ENCODE measurements at regions not wholly inside any gene's neighbourhood (a gene's known extent, or its start where the extent isn't known, plus 50 kb on each side); places are given as distances from the start of the nearest gene placed in this dataset.

DNA sequence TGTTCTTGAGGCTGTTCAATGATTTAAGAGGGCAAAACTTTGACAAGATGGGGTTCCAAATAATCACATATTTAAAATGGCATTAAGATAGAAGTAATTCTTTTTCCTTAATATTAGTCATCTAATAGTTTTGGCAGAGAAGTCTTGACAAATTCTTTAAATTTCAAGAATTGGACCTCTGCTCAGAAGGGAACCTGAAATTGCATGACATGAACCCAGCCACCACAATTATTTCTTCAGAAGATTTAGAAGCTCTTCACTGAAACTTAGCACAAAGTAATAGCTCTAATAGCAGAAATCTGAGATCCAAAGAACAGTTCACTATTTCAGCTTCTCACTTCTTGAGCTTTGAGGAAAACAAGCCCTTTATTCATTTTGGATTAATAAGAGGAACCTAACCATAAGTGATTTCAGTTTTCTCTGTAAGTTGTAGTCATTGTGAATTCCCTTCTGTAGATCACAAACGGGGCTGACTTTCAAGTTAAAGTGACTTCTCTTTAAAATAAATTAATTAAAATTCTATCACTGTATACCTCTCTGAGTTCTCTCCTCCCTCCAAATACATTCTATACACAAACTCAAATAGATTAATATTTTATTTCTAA, 100.6 kb upstream of the ITGA4 start:
- no peak for DNase-seq

DNA sequence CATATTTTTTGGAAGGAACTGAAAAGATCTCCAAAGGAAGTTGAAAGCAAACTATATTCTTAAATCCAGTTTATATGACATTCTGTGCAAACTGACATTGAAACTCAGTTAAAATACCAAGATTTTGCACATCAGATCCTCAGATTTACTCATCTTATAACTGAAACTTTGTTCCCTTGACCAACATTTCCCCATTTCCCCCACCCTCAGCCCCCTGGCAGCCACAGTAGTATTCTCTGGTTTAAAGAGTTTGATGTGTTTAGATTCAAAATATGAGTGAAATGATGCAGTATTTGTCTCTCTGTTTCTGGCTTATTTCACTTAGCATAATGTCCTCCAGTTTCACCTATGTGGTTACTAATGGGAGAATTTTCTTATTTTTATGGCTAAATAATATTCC, 99.2 kb upstream of the ITGA4 start:
- no peak for DNase-seq

DNA sequence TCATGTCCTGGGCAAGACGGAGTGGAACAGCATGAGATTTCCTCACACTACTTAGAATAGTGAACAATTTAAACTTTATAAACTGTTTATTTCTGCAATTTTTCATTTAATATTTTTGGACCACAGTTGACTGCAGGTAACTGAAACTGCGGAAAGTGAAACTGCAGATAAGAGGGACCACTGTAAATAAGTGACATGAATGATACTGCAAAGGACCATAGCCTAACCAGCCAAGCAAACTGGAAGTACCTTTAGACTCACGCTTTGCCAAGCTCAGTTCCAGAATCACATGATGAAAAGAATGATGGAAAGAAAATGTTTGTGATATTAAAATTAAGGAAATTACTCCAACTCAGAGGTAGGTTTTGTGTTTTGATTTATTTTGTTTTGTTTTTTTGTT, 94.6 kb upstream of the ITGA4 start:
- no peak for DNase-seq

DNA sequence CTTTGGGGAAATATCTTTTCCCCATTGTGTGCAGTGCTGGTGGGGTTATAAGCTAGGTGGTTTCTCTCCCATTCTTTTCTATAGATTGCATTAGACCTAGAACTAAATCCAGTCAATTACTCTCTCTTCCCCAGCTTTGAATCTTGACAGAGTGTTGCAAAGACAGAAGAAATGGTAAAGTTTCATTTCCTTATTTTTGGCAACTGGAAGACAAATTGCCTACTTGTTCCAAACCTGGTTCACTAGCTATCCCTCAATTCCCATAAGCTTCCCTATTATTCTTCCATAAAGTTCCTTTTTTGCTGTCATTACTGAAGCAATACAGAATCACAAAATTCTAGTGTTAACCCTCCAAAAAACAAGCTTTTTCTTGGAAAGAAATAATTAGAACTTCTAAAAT, 94.0 kb upstream of the ITGA4 start:
- DNase-seq = no peak

DNA sequence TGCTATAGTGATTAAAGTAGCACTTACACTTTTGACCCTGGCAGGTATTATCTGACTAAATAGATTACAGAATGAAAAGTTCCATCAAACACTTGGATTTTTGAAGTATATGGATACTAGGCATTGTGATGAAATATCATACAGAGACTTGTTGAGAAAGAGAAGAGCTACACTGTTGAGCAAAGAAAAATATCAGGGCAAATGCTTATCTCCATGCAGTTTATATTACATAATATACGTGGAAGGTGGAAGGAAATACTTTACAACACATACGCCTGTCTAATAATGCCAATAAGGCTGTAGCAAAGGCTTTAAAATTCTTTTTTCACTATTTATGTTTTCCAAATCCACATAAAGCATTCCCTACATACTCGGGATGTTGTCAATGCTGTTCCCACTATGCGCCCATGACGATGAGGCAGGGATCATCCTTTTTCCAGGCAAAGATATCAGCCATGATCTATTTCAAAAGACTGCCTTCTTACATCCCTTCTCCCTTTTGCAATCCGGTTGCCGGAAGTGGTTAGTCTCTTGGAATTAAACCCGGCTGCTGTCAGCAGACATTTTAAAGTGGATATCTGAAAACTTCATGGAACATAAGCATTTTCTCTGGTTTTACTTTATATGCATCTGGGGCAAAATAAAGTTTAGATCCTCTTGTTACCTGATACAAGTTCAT, 92.6 kb upstream of the ITGA4 start:
- DNase-seq = no peak

DNA sequence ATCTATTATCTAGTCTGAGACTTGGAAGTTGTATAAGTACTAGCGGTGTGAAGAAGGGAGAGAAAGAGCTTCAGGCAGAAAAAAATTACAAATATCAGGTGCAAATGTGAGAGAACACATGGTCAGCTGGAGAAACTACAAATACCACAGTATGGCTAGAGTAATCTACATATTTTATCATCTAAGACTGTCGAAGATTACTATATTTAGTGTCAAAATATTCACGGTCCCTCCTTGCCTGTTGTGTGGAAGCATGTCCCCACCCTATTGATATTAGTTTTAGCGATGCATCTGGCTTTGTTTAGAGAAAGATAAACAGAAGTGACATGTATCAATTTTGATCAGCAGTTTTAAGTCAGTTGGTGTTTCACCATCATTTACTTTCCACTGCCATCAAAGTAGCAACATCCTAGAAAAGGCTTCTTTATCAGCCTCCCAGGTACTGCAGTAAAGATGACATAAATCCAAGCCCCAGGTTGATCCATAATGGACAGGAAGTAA, 90.5 kb upstream of the ITGA4 start:
- no peak for DNase-seq

DNA sequence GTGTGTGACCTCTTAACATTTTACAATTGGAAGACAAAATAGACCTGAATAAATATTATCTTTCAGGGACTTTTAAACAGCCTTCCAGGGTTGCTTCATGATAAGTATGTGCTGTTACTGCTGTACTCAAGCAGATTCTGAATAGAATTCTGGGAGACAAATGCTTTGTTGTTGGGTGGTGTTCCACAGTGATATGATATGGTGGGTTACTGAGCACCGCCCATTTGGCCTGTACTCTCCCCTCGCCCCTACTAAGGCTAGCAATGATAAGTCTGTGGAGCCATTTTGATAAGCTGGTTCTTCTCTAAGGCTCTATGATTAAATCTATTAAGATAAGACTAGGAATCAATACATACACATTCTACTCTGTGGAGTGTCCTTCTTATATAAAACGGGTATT, 89.8 kb upstream of the ITGA4 start:
- no peak for DNase-seq

DNA sequence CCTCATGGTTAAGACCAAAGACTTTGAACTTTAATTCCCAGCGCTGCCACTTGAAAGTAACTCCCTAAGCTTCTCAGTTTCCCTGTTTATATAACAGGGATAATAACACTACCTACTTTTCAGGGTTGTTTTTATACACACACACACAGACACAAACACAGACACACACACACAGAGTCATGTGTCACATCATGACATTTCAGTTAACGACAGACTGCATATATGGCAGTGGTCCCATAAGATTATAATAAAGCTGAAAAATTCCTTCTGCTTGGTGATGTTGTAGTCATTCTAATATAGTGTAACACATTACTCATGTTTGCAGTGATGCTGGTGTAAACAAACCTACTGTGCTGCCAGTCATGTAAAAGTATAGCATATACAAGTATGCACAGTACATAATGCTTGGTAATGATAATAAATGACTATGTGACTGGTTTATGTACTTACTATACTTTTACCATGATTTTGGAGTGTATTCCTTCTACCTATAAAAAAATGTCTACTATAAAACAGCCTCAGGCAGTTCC, 89.2 kb upstream of the ITGA4 start:
- DNase-seq = no peak

DNA sequence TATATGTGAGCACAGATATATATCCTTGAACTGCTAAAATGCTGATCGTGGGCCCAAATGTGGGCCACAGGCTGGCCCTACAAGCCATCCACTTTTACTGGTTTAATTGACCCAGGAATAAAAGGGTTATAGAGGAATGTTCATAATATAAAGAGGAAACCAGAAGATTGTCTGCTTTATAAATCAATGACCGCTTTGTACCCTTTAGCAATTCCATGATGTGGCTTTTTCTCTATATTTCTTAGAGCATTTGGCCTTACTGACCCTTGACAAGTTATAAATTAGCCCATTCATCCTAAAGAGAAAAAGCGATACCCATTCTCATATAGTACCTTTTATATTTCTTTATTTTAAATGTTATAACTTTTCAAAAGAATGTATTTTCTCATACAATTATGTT, 87.1 kb upstream of the ITGA4 start:
- DNase-seq = no peak

DNA sequence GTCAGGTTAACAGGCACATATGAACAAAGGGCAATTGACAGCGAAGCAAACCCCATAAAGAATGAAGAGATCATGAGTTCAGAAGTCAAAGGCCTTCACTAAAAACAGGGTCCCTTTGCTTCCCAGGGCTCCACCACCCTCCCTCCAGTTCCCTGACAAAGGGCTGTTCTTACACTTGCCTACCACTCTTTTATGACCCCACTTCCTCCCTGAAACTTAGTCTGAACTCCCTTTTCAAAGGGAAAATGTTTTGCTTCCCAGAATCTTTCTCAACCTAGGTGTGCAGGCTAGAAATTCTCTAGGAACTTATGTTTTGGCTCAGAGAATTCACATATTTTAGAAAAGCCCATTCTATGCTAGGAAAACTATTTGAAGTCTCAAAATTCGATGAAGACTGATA, 86.0 kb upstream of the ITGA4 start:
- no peak for DNase-seq

DNA sequence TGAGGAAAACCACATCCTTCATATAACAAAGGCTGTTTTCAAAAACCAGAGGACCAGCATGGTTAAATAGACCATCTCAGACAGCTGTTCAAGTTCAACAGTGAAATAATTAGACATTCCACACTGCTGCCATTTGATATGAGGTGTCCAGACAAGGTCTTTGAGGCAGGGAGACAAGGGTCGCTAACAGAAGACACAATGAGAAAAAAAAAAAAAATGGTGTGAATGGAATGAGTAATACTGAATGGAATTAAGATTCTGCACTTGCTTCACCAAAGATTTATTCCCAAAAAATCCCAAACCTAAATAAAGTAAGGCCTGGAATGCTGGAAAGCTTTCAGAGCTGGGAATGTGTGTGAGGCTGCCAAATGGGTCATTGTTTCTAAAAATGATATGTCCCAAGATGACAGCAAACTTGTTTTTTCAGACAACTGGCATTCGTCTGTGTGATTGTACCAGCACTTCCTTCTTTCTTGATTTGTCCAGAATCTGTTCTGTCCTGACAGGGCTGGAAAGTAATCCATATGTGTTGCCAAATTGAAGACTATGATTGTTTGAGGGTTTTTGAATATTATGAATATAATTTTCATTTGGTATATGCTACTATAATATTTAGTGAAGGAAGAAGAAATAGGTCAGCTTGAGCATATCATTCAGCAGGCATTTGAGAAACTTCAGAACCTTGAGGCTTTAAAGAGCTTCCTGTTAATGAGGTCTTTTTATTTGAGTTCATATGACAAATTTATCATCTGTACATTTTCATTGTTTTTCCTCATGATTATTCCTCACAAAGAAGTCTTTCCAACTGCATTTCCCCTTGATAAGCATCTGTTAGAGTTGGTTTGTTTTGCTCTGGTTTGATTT, 85.2 kb upstream of the ITGA4 start:
- DNase-seq = no peak

DNA sequence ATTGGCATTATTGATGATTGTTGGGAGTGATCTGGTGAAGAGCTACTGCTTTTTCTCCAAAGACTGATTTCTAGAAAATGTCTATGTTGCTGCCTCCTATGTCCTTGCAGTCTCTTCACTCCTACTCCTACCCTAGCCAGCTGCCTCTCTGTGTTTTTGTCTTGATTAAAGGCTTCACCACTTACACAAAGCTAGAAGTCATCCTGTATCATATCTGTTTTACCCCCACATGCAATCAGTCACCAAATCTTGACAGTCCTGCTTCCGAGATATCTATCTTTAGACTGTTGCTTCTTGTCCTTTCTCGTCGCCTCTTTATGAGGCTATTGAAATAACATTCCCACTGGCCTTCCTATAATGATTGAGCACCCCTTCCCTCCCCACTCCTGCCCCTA, 84.5 kb upstream of the ITGA4 start:
- DNase-seq = no peak

DNA sequence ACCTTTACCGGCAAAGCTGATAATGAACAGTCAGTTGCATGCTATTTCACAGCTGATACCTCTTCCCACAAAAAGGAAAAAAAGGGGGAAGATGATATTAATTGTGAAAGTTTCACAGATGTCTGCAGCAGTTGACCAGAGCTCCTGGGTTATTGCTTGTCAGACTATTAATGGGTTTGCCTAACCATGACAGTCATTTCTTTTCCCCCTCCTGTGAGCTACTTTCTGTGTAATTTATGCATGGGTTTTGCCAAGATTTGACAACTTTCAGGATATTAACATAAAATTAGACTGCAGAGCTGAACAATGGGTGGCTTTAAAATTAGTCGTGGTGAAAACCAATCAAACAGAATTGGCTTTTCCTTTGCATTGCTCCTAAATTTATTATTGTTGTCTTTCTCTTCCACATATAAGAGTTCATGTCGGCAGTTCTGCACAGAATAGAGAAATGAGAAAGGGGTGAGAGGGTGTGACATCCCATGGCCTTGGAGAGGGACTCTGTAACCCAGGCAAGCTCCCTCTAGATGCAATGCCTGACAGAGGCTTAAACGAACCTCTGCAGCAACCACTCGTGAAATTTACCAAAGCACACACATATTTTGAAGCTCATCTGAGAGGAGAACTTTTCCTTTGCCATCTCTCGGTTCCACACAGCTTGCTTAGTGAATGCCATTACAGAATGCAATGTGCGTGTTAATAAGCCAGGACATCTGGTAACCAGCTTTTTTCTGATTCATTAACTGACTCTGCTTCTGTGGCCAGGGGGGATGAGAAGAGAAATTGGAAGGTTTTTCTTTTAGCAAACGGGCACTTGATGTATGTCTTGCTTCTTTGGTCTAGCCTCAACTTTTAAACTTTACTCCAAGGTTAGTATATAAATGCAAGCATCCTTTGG, 82.2 kb upstream of the ITGA4 start:
- DNase-seq = no peak

DNA sequence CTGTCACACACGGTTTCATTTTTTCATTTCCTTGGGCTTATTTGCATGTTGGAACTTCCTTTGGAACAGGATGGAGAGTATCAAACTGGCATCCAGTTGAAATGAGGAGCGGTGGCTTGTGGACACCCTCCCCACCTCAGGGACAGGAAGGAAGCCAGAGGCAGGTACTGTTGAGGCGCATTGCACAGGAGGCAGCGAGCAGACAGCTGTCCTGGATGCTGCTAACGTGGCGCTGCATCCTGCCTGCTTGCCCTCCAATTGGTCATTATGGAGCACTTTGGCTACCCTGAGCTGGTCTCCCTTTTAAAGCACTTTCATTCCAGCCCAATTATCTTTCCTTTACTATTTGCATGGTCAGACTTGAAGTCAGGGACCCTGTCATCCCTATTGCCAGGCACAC, 80.7 kb upstream of the ITGA4 start:
- DNase-seq = no peak

DNA sequence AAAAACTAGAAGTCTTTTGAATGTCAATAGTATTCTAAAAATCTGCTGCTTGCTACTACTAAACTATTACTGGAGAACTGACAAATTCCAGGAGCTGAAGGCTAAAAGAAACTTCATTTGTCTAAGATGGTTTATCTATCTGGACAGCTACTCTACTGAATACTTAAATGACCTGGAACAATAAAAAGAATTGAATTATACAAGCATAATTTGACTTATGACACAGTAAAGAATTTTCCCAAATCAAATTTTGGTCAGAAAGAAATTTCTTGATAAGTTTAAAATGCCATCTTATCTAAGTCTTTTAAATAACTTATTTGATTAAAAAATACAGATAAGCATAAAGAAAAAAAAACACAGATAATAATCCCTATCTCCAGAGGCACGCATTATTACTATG, 80.2 kb upstream of the ITGA4 start:
- no peak for DNase-seq

DNA sequence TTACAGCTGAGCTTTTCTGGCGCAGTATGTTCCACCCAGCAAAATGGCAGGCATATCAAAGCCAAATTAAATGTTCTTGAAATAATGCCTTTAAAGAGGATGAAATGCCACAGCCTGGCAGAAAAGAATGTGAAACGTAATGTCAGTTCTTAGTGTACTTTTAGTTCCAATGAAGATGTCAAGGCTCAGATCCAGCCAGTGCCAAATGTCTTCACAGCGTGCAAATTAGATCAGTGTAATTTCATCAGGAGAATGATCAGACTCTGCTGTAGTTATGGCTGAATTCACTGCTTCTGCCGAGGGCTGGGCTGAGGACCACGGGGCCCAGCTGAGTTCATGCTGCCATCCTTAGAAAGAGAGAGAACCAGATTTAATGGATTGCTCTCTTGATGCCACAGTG, 78.7 kb upstream of the ITGA4 start:
- DNase-seq = no peak

DNA sequence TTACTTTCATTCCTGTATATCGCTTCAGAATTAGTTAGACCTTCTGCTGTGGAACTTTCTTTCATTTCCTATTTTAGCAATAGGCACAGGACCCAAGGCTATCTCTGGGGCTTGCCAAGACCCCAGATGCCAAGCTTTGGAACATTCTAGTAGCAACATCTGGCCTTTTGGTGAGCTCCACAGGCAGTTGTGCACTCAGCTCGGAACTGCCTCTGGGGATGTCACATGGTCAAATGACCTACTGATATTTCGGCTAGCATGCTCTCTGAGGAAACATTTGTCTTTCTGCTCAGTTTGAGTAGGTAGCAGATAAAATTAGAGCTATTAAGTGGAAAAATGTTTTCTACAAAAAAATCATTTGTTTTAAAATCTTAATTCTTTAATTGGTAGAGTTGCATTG, 76.6 kb upstream of the ITGA4 start:
- DNase-seq = no peak

DNA sequence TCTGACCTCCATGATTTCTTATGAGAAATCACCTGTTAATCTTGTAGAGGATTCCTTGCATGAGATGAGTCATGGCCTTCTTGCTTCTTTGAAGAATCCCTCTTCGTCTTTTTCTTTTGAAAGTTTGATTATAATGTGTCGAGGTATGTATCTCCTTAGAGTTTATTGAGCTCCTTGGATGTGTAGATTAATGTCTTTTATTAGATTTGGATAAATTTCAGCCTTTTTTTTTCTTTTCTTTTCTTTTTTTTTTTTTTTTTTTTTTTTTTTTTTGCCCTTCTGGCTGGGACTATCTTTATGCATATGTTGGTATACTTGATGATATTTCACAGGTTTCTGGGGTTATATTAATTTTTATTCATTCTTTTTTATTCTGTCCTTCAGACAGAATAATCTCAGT, 72.3 kb upstream of the ITGA4 start:
- DNase-seq = no peak

DNA sequence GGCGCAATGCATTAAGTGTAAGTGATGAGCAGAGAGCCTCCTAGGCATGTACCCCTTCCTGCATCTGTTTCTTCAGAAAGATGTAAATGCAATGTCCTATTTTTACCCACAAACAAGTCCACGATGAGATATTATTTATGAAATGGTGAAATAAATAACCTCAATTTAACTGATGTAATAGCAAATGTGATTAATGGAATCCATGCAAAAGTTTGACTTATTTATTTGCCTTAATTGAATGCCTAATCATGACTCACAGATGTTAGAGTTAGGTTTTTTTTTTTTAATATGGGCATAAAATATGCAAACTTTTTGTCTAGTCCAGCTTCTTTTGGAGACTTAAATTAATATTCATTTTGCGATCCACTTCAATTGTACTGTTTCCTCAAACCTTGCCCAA, 67.7 kb upstream of the ITGA4 start:
- no peak for DNase-seq

DNA sequence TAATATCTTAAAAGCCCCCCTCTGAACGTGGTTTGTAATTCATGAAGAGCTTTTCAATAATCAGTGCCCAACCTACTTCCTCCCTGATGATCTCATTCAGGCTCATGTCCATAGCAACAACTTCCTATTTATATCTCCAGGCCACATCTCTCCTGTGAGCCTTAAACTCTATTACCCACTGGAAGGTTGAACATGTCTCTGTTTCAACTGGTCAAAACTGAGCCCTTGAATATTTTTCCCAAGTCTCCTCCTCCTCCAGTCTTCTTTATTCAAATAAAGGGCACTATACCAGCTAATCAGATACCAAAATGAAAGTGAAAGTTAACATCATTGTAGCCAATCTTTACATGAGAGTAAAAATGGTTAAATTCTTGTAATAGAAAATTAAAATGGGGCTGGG, 63.7 kb upstream of the ITGA4 start:
- DNase-seq = no peak

DNA sequence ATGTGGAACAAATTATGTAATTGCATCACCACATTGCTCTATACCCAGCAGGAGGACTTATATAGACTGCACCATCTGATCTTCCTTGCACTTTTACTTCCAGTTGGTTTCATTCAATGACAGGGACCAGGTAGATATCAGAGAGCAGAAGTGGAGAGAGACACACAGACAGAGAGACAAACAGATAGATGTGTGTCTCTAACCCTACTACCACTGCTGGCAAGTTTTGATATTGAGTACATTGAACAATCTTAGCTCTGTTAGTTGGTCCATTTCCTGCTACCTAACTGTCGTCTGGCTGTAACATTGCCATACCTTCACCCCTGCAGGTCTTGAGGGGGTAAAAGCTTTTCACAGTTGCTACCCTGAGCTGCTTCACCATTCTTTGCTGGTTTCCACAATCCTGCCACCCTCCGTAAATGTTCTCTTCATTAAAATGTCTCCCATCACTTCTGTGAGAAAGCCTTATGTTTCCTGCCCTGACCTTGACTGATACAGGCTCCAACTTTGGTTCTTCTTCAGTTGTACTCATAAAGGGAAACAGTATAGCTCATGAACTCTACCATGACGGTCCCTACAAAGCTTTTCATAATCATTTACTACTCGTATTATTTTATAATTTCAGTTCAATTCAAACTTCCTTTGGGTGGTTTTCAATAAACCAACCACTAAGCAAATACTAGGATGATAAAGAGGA, 62.3 kb upstream of the ITGA4 start:
- DNase-seq = no peak

DNA sequence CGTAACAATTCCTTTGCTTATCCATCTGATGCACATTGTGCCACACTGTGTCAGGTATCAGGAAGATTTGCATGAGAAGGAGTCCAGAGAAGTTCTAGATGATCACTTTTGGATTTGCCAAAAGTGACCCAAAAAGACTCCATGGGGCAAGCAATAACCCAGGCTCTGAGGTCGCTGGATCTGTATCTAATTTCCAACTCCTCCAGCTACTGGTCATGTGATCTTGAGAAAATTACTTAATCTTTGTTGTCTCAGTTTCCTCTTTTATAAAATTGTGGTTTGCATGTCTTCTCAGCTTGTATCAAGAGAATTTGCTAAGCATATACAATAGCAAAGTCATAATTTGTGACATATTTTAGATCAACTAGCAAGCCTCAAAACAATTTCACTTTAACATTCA, 61.3 kb upstream of the ITGA4 start:
- no peak for DNase-seq
